Naive thymus-derived CD4-positive, alpha-beta T cell (primary cell): ENCODE measurements at regions not wholly inside any gene's neighbourhood (a gene's known extent, or its start where the extent isn't known, plus 50 kb on each side); places are given as distances from the start of the nearest gene placed in this dataset.

Experiments
- ATAC-seq: fragments of 150-1000 bp; cut with Tn5 transposase; 2 replicates; pipeline ENCODE4 v1.10.0; 2021; ENCODE audit warnings: mild to moderate bottlenecking, moderate library complexity
- CTCF ChIA-PET: fragments of 350-600 bp; sonication (Branson Sonifier 250); formaldehyde crosslinking; loops from one replicate; lab custom pipeline; 2021; ENCODE audit warnings: antibody characterized with exemption; lab: Charles Lee
- POLR2A ChIA-PET: fragments of 350-600 bp; sonication (Branson Sonifier 250); formaldehyde crosslinking; loops from one replicate; lab custom pipeline; 2021; ENCODE audit warnings: antibody characterized with exemption, inconsistent platforms; lab: Charles Lee
- DNase-seq, 9 donors: peaks; one replicate each; pipeline versions ENCODE4 v3.0.0 to v3.0.0-alpha.2; 2020 to 2022; ENCODE audit warnings: mixed read lengths in 1 of 9
- H3K27ac ChIP-seq: one replicate; pipeline ENCODE4 v1.7.0; 2013; ENCODE audit warnings: mild to moderate bottlenecking, low read depth, low read length, moderate library complexity
- H3K27me3 ChIP-seq, 2 donors: one replicate each; pipeline ENCODE4 v1.7.0; 2013; ENCODE audit warnings: low read length in 2 of 2, mild to moderate bottlenecking in 2 of 2, moderate library complexity in 2 of 2; ENCODE audit not compliant: control insufficient read depth in 2 of 2, insufficient read depth in 2 of 2
- H3K36me3 ChIP-seq, 3 experiments: 1 replicate in 2 of 3; 2 replicates in 1 of 3; pipeline ENCODE4 v1.7.0; 2013; ENCODE audit warnings: low read length in 3 of 3, mild to moderate bottlenecking in 3 of 3, moderate library complexity in 1 of 3; ENCODE audit not compliant: insufficient read depth in 3 of 3, control insufficient read depth in 2 of 3
- H3K4me1 ChIP-seq, 2 donors: one replicate each; pipeline ENCODE4 v1.7.0; 2013; ENCODE audit warnings: low read length in 2 of 2, mild to moderate bottlenecking in 2 of 2, moderate library complexity in 1 of 2; ENCODE audit not compliant: control insufficient read depth in 2 of 2, insufficient read depth in 2 of 2
- H3K4me3 ChIP-seq: 2 replicates; pipeline ENCODE4 v1.7.0; 2013; ENCODE audit warnings: mild to moderate bottlenecking, low read length
- H3K9me3 ChIP-seq, 3 experiments: 1 replicate in 2 of 3; 2 replicates in 1 of 3; pipeline ENCODE4 v1.7.0; 2013; ENCODE audit warnings: low read length in 3 of 3; ENCODE audit not compliant: control insufficient read depth in 2 of 3
- H3K27ac Mint-ChIP-seq, 9 donors: one replicate each; pipeline ENCODE4 v1.8.0; 2020 to 2022; ENCODE audit warnings: mixed read lengths in 9 of 9, mild to moderate bottlenecking in 8 of 9, moderate library complexity in 5 of 9, inconsistent platforms in 2 of 9
- H3K27me3 Mint-ChIP-seq, 5 donors: one replicate each; pipeline ENCODE4 v1.8.0; 2021 to 2022; ENCODE audit warnings: mixed read lengths in 5 of 5, mild to moderate bottlenecking in 1 of 5
- H3K36me3 Mint-ChIP-seq, 5 donors: one replicate each; pipeline ENCODE4 v1.8.0; 2020 to 2022; ENCODE audit warnings: mixed read lengths in 5 of 5, mild to moderate bottlenecking in 3 of 5, inconsistent platforms in 1 of 5
- H3K4me1 Mint-ChIP-seq, 7 donors: one replicate each; pipeline ENCODE4 v1.8.0; 2020 to 2022; ENCODE audit warnings: mixed read lengths in 7 of 7, mild to moderate bottlenecking in 3 of 7, inconsistent platforms in 1 of 7
- H3K4me3 Mint-ChIP-seq, 10 donors: one replicate each; pipeline ENCODE4 v1.8.0; 2020 to 2022; ENCODE audit warnings: mild to moderate bottlenecking in 10 of 10, mixed read lengths in 10 of 10, moderate library complexity in 6 of 10, inconsistent platforms in 2 of 10
- H3K9me3 Mint-ChIP-seq, 11 donors: one replicate each; pipeline ENCODE4 v1.8.0; 2020 to 2022; ENCODE audit warnings: mixed read lengths in 11 of 11, mild to moderate bottlenecking in 4 of 11, inconsistent platforms in 1 of 11, moderate library complexity in 1 of 11
- intact Hi-C, 2 donors: fragments of 100-400 bp; cut with micrococcal nuclease; formaldehyde crosslinking; loops; one replicate each; pipeline ENCODE4 v1.15.1; 2023

GRCh38 chr14:48936362-48936761 is 649.8 kb downstream of the RPS29 start:
- Mint-ChIP-seq H3K36me3 (no peaks in the 10 kb centered on the region), H3K9me3 (peaks cover 0 to 9% (median 0%) of the 10 kb centered on the region in 11 donors), H3K4me1 (no peaks in the 10 kb centered on the region), H3K4me3 (no peak overlapping the region), H3K27ac (no peak overlapping the region), H3K27me3 (no peaks in the 10 kb centered on the region)
- H3K4me3 ChIP-seq, result no peak overlapping the region
- no peaks in the 10 kb centered on the region for H3K9me3 ChIP-seq
- ChIA-PET CTCF (no interaction called here), POLR2A (no interaction called here)
- DNase-seq (no peak), ATAC-seq (no peak)
- H3K27me3 ChIP-seq, result no peaks in the 10 kb centered on the region
- intact Hi-C loops, result no loop called here
- H3K27ac ChIP-seq, result no peak overlapping the region
- H3K36me3 ChIP-seq, result no peaks in the 10 kb centered on the region
- H3K4me1 ChIP-seq, result no peaks in the 10 kb centered on the region

GRCh38 chr14:48925184-48925583 is 661.0 kb downstream of the RPS29 start:
- H3K4me3 ChIP-seq, result no peak overlapping the region
- POLR2A ChIA-PET, result no interaction called here
- H3K36me3 ChIP-seq, result no peaks in the 10 kb centered on the region
- Mint-ChIP-seq H3K27ac (no peak overlapping the region), H3K27me3 (no peaks in the 10 kb centered on the region), H3K9me3 (peaks cover 0 to 7% (median 0%) of the 10 kb centered on the region in 11 donors), H3K36me3 (no peaks in the 10 kb centered on the region), H3K4me3 (no peak overlapping the region), H3K4me1 (no peaks in the 10 kb centered on the region)
- CTCF ChIA-PET, result no interaction called here
- no peak overlapping the region for H3K27ac ChIP-seq
- intact Hi-C loops, result no loop called here
- H3K9me3 ChIP-seq, result no peaks in the 10 kb centered on the region
- no peak for ATAC-seq
- no peaks in the 10 kb centered on the region for H3K27me3 ChIP-seq
- H3K4me1 ChIP-seq, result no peaks in the 10 kb centered on the region
- no peak for DNase-seq

GRCh38 chr14:48914921-48915320 is 671.3 kb downstream of the RPS29 start:
- POLR2A ChIA-PET, result no interaction called here
- ATAC-seq, result no peak
- H3K9me3 Mint-ChIP-seq, result peaks cover 0 to 15% (median 4%) of the 10 kb centered on the region in 11 donors

DNA sequence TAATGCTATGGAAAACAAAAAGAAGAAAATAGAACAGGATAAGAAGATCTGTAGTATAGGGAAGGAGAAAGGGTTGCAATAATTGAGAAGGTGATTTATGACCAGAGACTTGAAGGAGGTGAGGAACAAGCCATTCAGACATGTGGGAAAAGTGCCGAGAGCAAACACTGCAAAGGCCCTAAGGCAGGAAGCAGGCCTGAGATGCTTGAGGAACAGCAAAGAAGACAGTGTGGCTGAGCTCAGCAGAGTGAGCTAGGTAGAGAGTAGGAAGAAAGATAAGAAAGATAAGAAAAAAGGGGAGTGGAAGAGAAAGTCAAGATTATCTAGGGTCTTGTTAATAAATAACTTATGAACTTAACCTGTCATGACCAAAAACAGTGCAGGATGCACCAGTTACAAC is 671.8 kb downstream of the RPS29 start:
- Histone ChIP-seq H3K4me3 (no peak overlapping the region), H3K9me3 (no peaks in the 10 kb centered on the region), H3K27me3 (no peaks in the 10 kb centered on the region), H3K36me3 (no peaks in the 10 kb centered on the region), H3K27ac (no peak overlapping the region), H3K4me1 (no peaks in the 10 kb centered on the region)
- intact Hi-C loops, result no loop called here
- H3K4me3 Mint-ChIP-seq, result no peak overlapping the region
- H3K27me3 Mint-ChIP-seq, result peaks cover 0 to 12% (median 0%) of the 10 kb centered on the region in 5 donors
- H3K9me3 Mint-ChIP-seq, result peaks cover 0 to 15% (median 4%) of the 10 kb centered on the region in 11 donors
- ChIA-PET CTCF (no interaction called here), POLR2A (no interaction called here)
- DNase-seq (no peak), ATAC-seq (no peak)
- no peak overlapping the region for H3K27ac Mint-ChIP-seq
- no peaks in the 10 kb centered on the region for H3K36me3 Mint-ChIP-seq
- no peaks in the 10 kb centered on the region for H3K4me1 Mint-ChIP-seq

More at GRCh38 chr14:48914921-48915320, 671.3 kb downstream of the RPS29 start:
- Mint-ChIP-seq H3K27me3 (peaks cover 0 to 12% (median 0%) of the 10 kb centered on the region in 5 donors), H3K27ac (no peak overlapping the region), H3K4me3 (no peak overlapping the region), H3K4me1 (no peaks in the 10 kb centered on the region), H3K36me3 (no peaks in the 10 kb centered on the region)
- Histone ChIP-seq H3K27me3 (no peaks in the 10 kb centered on the region), H3K27ac (no peak overlapping the region), H3K36me3 (no peaks in the 10 kb centered on the region), H3K4me1 (no peaks in the 10 kb centered on the region), H3K4me3 (no peak overlapping the region), H3K9me3 (no peaks in the 10 kb centered on the region)
- CTCF ChIA-PET, result no interaction called here
- DNase-seq, result no peak
- intact Hi-C loops, result no loop called here

GRCh38 chr14:48900565-48900964 is 685.6 kb downstream of the RPS29 start:
- Mint-ChIP-seq H3K9me3 (peaks cover 0 to 9% (median 0%) of the 10 kb centered on the region in 11 donors), H3K27ac (no peak overlapping the region), H3K27me3 (no peaks in the 10 kb centered on the region), H3K4me3 (no peak overlapping the region), H3K4me1 (no peaks in the 10 kb centered on the region), H3K36me3 (no peaks in the 10 kb centered on the region)
- H3K9me3 ChIP-seq, result no peaks in the 10 kb centered on the region
- ATAC-seq (no peak), DNase-seq (no peak)
- intact Hi-C loops, result no loop called here
- ChIA-PET CTCF (no interaction called here), POLR2A (no interaction called here)
- no peak overlapping the region for H3K4me3 ChIP-seq
- no peaks in the 10 kb centered on the region for H3K27me3 ChIP-seq
- H3K4me1 ChIP-seq, result no peaks in the 10 kb centered on the region
- no peaks in the 10 kb centered on the region for H3K36me3 ChIP-seq
- no peak overlapping the region for H3K27ac ChIP-seq

- Mint-ChIP-seq H3K9me3 (no peaks in the 10 kb centered on the region), H3K36me3 (no peaks in the 10 kb centered on the region), H3K4me1 (no peaks in the 10 kb centered on the region), H3K27me3 (no peaks in the 10 kb centered on the region), H3K27ac (no peak overlapping the region), H3K4me3 (no peak overlapping the region)
- no peaks in the 10 kb centered on the region for H3K4me1 ChIP-seq
- intact Hi-C loops, result no loop called here
- ChIA-PET CTCF (no interaction called here), POLR2A (no interaction called here)
- no peak overlapping the region for H3K4me3 ChIP-seq
- ATAC-seq (no peak), DNase-seq (no peak)
- H3K27me3 ChIP-seq, result no peaks in the 10 kb centered on the region
- no peaks in the 10 kb centered on the region for H3K36me3 ChIP-seq
- no peaks in the 10 kb centered on the region for H3K9me3 ChIP-seq
- no peak overlapping the region for H3K27ac ChIP-seq
Measured at GRCh38 chr14:48890333-48890732, 695.8 kb downstream of the RPS29 start.

- Histone ChIP-seq H3K9me3 (no peaks in the 10 kb centered on the region), H3K4me1 (no peaks in the 10 kb centered on the region), H3K4me3 (no peak overlapping the region), H3K36me3 (no peaks in the 10 kb centered on the region), H3K27me3 (no peaks in the 10 kb centered on the region), H3K27ac (no peak overlapping the region)
- Mint-ChIP-seq H3K27me3 (no peaks in the 10 kb centered on the region), H3K27ac (no peak overlapping the region), H3K4me3 (no peak overlapping the region), H3K4me1 (no peaks in the 10 kb centered on the region), H3K36me3 (no peaks in the 10 kb centered on the region), H3K9me3 (peaks cover 0 to 4% (median 0%) of the 10 kb centered on the region in 11 donors)
- DNase-seq (no peak), ATAC-seq (no peak)
- CTCF ChIA-PET, result no interaction called here
- intact Hi-C loops, result no loop called here
- POLR2A ChIA-PET, result no interaction called here
Measured at GRCh38 chr14:48876806-48877340, 709.3 kb downstream of the RPS29 start.
